Fibroblast of pulmonary artery (primary cell): ENCODE measurements at regions not wholly inside any gene's neighbourhood (a gene's known extent, or its start where the extent isn't known, plus 50 kb on each side); places are given as distances from the start of the nearest gene placed in this dataset.

Experiments used
- DNase-seq: peaks from one replicate; pipeline ENCODE4 v3.0.0-alpha.2; 2010; ENCODE audit warnings: low read depth
- H3K4me3 ChIP-seq: replicated peaks from 2 replicates; pipeline ENCODE4 v1.5.1; 2011; ENCODE audit warnings: low read depth, mild to moderate bottlenecking, control low read depth, low read length, moderate library complexity
- CTCF ChIP-seq: IDR thresholded peaks from 2 replicates; pipeline ENCODE4 v1.5.1; 2011; ENCODE audit warnings: mild to moderate bottlenecking, control low read depth, low read length, inconsistent platforms; ENCODE audit errors: missing control alignments

DNA sequence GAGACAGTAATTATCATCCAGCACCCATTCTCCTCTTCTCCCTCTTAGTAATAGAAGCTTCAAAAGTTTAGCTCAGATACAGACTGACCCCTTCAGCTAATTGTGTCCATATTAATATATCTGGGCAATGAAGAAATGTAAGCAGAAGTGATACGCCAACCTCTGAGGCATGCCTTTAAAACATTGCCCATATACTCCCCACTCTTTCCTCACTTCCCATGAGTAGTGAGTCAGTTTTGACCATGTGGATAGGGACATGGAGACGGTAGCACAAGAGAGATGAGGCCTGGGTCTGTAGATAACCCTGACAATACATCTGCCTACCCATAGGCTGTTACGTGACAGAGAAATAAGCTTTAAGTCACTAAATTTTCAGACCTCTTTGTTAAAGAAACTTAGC is 147.6 kb downstream of the KCTD12 start:
- no peak for DNase-seq
- H3K4me3 ChIP-seq: no peak overlapping the region
- no peak for TF ChIP-seq CTCF

DNA sequence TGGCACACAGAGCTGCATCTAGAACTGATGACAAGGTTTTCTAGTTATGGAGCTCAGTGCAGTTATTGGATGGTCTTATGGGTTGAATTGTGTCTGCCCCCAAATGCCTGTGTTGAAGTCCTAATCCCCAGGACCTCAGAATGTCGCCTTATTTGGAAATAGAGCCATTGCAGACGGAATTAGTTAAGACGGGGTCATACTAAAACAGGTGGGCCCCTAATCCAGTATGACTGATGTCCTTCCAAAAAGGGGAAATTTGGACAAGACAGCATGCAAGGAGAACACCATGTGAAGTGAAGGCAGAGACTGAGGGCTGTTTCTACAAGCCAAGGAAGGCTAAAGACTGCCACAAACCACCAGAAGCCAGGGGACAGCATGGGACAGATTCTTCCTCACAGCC is 148.7 kb downstream of the KCTD12 start:
- no peak for DNase-seq
- no peak for TF ChIP-seq CTCF
- no peak overlapping the region for H3K4me3 ChIP-seq

GRCh38 chr13:76735641-76736040 is 150.6 kb downstream of the KCTD12 start:
- no peak for TF ChIP-seq CTCF

DNA sequence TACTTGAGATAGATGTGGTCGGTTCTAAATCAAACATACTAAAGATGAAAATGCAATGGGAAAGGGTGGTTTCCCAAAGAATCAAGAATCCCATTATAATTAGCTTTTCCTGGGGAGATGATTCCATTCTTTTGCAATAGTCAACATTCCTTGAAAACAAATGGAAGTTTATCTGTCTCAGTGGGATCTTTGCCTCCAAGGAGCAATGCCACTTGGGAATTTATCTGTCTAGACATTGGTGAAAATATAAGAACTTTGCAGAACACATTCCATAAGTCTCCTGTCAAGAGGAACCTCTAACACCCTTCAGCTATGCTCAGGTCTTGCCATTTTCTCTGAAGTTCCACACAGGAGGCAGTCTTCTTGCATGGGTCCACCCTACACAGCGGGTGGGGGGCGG is 152.5 kb downstream of the KCTD12 start:
- no peak overlapping the region for H3K4me3 ChIP-seq
- TF ChIP-seq CTCF: no peak
- no peak for DNase-seq

More at GRCh38 chr13:76735641-76736040, 150.6 kb downstream of the KCTD12 start:
- no peak overlapping the region for H3K4me3 ChIP-seq
- no peak for DNase-seq

DNA sequence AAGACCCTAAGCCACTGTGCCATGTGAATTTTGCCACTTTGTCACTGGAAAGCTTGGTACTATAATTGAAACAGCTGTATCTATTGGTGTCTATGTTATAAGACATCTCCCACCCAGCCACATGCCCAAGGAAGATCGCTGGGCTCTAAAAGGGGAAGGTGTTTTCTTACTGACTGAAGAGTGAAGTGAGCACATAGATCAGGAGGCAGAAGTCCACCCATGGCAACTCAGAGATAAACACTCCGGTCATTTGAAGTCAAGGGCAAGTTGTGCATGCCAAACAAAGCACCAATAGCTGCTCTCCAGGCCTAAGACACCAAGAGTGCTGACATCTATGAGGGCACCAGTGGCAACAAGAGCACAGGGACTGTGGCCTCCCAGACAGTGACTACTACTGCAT is 153.8 kb downstream of the KCTD12 start:
- TF ChIP-seq CTCF: no peak

GRCh38 chr13:76730220-76730619 is 156.0 kb downstream of the KCTD12 start:
- H3K4me3 ChIP-seq: no peak overlapping the region
- DNase-seq: peak; percentile 61
- no peak for TF ChIP-seq CTCF

More for the DNA sequence above, 153.8 kb downstream of the KCTD12 start:
- no peak for DNase-seq
- no peak overlapping the region for H3K4me3 ChIP-seq

GRCh38 chr13:76729691-76730090 is 156.5 kb downstream of the KCTD12 start:
- H3K4me3 ChIP-seq: no peak overlapping the region
- TF ChIP-seq CTCF: no peak
- no peak for DNase-seq
